Upper lobe of left lung (tissue), 4 donors: ENCODE measurements at regions not wholly inside any gene's neighbourhood (a gene's known extent, or its start where the extent isn't known, plus 50 kb on each side); places are given as distances from the start of the nearest gene placed in this dataset.

Experiments
- EP300 ChIP-seq, 4 donors: sonication (generic); formaldehyde crosslinking; IDR thresholded peaks; one replicate each; pipeline ENCODE4 v1.5.1; 2017; ENCODE audit warnings: antibody characterized with exemption in 4 of 4, control low read depth in 2 of 4
- POLR2AphosphoS5 ChIP-seq, 2 donors: sonication (generic); formaldehyde crosslinking; IDR thresholded peaks; one replicate each; pipeline ENCODE4 v1.5.1; 2017; ENCODE audit warnings: antibody characterized with exemption in 2 of 2
- TF ChIP-seq, protein P1 (sequence below), 6 experiments: fragments of 450-650 bp in 4 of 6; fragments of 200-600 bp in 2 of 6; sonication (generic) in 2 of 6; IDR thresholded peaks; one replicate each; pipeline ENCODE4 v1.5.1; 2016 to 2019; ENCODE audit warnings: antibody characterized with exemption in 6 of 6

- no peak for TF ChIP-seq POLR2AphosphoS5 (IDR thresholded peaks at IDR 0.05)
- TF ChIP-seq, protein P1, sequence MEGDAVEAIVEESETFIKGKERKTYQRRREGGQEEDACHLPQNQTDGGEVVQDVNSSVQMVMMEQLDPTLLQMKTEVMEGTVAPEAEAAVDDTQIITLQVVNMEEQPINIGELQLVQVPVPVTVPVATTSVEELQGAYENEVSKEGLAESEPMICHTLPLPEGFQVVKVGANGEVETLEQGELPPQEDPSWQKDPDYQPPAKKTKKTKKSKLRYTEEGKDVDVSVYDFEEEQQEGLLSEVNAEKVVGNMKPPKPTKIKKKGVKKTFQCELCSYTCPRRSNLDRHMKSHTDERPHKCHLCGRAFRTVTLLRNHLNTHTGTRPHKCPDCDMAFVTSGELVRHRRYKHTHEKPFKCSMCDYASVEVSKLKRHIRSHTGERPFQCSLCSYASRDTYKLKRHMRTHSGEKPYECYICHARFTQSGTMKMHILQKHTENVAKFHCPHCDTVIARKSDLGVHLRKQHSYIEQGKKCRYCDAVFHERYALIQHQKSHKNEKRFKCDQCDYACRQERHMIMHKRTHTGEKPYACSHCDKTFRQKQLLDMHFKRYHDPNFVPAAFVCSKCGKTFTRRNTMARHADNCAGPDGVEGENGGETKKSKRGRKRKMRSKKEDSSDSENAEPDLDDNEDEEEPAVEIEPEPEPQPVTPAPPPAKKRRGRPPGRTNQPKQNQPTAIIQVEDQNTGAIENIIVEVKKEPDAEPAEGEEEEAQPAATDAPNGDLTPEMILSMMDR (IDR thresholded peaks at IDR 0.05) = no peak
- TF ChIP-seq EP300 (IDR thresholded peaks at IDR 0.05) = no peak
Observed at GRCh38 chr7:46750321-46750865, 829.3 kb upstream of the IGFBP3 start.
